ENCODE measurements at regions not wholly inside any gene's neighbourhood (a gene's known extent, or its start where the extent isn't known, plus 50 kb on each side); places are given as distances from the start of the nearest gene placed in this dataset.

- TF ChIP-seq, protein P1, sequence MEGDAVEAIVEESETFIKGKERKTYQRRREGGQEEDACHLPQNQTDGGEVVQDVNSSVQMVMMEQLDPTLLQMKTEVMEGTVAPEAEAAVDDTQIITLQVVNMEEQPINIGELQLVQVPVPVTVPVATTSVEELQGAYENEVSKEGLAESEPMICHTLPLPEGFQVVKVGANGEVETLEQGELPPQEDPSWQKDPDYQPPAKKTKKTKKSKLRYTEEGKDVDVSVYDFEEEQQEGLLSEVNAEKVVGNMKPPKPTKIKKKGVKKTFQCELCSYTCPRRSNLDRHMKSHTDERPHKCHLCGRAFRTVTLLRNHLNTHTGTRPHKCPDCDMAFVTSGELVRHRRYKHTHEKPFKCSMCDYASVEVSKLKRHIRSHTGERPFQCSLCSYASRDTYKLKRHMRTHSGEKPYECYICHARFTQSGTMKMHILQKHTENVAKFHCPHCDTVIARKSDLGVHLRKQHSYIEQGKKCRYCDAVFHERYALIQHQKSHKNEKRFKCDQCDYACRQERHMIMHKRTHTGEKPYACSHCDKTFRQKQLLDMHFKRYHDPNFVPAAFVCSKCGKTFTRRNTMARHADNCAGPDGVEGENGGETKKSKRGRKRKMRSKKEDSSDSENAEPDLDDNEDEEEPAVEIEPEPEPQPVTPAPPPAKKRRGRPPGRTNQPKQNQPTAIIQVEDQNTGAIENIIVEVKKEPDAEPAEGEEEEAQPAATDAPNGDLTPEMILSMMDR (IDR thresholded peaks at IDR 0.05; ENCODE audit: low read depth, low read length, missing control alignments) = no peak
- no peak overlapping the region for H3K4me3 ChIP-seq (replicated peaks; ENCODE audit: low read depth, low read length)
- DNase-seq (ENCODE audit: extremely low read depth, low read depth) = no peak
Measured at GRCh38 chr2:144712550-144712940, 192.6 kb upstream of the ZEB2 start.

DNA sequence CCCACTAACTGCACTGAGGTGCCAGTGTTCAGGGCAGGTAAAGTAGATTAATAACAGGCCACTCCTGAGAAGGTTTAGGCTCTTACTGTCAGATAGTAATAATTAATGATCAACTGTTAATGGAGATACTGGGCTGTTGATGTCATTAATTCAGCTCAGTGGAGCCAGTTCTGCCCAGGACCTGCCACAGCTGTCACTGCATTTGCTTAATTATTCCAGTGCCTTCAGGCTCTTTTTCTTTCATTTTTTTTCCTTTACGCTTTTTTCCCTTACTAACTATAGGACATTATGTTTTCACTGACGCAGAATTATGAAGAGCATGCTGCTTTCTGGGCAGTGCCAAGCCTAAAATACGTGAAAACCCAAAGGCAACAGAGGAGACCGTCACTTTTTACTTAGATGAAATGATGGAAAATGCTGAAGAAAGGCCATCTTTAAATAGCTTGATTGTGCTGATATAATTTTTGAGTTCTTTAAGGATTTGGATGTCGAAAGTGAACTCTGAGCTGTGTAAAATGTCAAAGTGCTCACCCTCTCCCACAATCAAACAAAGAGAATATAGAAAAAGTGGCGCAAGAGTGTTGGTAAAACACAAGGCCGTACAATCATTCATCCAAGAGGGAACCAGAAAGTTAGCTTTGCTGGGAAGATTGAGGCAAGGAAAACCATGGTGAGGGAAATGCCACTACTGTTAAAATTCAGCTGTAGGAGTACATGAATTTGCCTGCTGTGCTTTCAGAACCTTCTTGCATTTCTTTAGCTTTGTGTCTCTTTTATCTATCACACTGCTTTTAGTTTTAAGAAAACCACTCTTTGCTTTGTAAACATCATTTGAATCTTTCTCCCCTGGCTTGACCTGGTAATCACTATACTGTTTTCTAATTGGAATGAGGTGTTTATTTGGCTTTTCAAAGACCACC is 192.0 kb upstream of the ZEB2 start:
- no peak overlapping the region for H3K4me3 ChIP-seq (replicated peaks; ENCODE audit: low read depth, low read length)
- no peak for DNase-seq (ENCODE audit: extremely low read depth, low read depth)
- TF ChIP-seq, protein P1 (IDR thresholded peaks at IDR 0.05; ENCODE audit: low read depth, low read length, missing control alignments) = no peak

DNA sequence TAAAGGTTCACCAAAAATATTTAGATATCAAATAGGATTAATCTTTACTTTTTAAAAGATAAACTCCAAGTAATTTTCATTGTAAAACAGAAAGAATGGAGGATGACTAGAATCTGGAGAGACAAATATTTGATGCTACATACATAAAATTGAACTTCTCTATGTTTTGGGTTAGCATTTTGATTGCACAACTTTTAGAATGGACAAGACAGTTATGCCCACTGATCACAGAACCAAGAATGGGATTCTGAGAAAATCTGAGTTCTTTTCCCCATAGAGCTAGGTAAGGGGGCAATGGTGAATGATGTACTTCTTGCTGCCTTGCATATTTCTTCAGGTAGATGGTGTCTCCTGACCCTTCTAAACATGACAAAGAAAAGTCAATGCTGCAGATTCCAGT is 191.2 kb upstream of the ZEB2 start:
- TF ChIP-seq, protein P1 (IDR thresholded peaks at IDR 0.05; ENCODE audit: low read depth, low read length, missing control alignments) = no peak
- no peak overlapping the region for H3K4me3 ChIP-seq (replicated peaks; ENCODE audit: low read depth, low read length)
- no peak for DNase-seq (ENCODE audit: extremely low read depth, low read depth)

- DNase-seq (ENCODE audit: extremely low read depth, low read depth) = no peak
- TF ChIP-seq, protein P1 (IDR thresholded peaks at IDR 0.05; ENCODE audit: low read depth, low read length, missing control alignments) = no peak
Measured at GRCh38 chr2:144708626-144709025, 188.7 kb upstream of the ZEB2 start.

GRCh38 chr2:144707736-144708326 is 187.9 kb upstream of the ZEB2 start:
- no peak overlapping the region for H3K4me3 ChIP-seq (replicated peaks; ENCODE audit: low read depth, low read length)
- TF ChIP-seq, protein P1 (IDR thresholded peaks at IDR 0.05; ENCODE audit: low read depth, low read length, missing control alignments) = no peak
- no peak for DNase-seq (ENCODE audit: extremely low read depth, low read depth)

More at GRCh38 chr2:144708626-144709025, 188.7 kb upstream of the ZEB2 start:
- no peak overlapping the region for H3K4me3 ChIP-seq (replicated peaks; ENCODE audit: low read depth, low read length)

- no peak for DNase-seq (ENCODE audit: extremely low read depth, low read depth)
- TF ChIP-seq, protein P1 (IDR thresholded peaks at IDR 0.05; ENCODE audit: low read depth, low read length, missing control alignments) = no peak
- no peak overlapping the region for H3K4me3 ChIP-seq (replicated peaks; ENCODE audit: low read depth, low read length)
Measured at GRCh38 chr2:144706647-144707046, 186.7 kb upstream of the ZEB2 start.

Data from HFF-Myc (cell line).